H9 (cell line): ENCODE measurements at regions not wholly inside any gene's neighbourhood (a gene's known extent, or its start where the extent isn't known, plus 50 kb on each side); places are given as distances from the start of the nearest gene placed in this dataset.

Experiments used
- DNase-seq: peaks from one replicate; pipeline ENCODE4 v3.0.0-alpha.2; 2017
- H2AFZ ChIP-seq: one replicate; pipeline ENCODE4 v1.6.1; 2013; ENCODE audit warnings: mild to moderate bottlenecking, low read length, control low read depth, moderate library complexity
- H2AK5ac ChIP-seq: 2 replicates; pipeline ENCODE4 v1.6.1; 2013; ENCODE audit warnings: low read length, control low read depth, mixed read lengths; ENCODE audit not compliant: insufficient read length
- H2BK120ac ChIP-seq: one replicate; pipeline ENCODE4 v1.6.1; 2013; ENCODE audit warnings: low read depth, mild to moderate bottlenecking, low read length, control low read depth, inconsistent platforms; ENCODE audit not compliant: poor library complexity, severe bottlenecking
- H2BK12ac ChIP-seq: 2 replicates; pipeline ENCODE4 v1.6.1; 2013; ENCODE audit warnings: low read length, control low read depth, mixed read lengths, low read depth; ENCODE audit not compliant: insufficient read length
- H2BK15ac ChIP-seq: 2 replicates; pipeline ENCODE4 v1.6.1; 2013; ENCODE audit warnings: low read depth, low read length, control low read depth
- H2BK20ac ChIP-seq: one replicate; pipeline ENCODE4 v1.6.1; 2013; ENCODE audit warnings: low read depth, mild to moderate bottlenecking, low read length, control low read depth, inconsistent platforms; ENCODE audit not compliant: poor library complexity, severe bottlenecking
- H2BK5ac ChIP-seq: 2 replicates; pipeline ENCODE4 v1.6.1; 2013; ENCODE audit warnings: low read length, control low read depth, mixed read lengths; ENCODE audit not compliant: insufficient read length
- H3K14ac ChIP-seq: 2 replicates; pipeline ENCODE4 v1.6.1; 2013; ENCODE audit warnings: low read length, control low read depth; ENCODE audit not compliant: insufficient read depth
- H3K18ac ChIP-seq: 2 replicates; pipeline ENCODE4 v1.6.1; 2013; ENCODE audit warnings: low read depth, mild to moderate bottlenecking, mixed read lengths, low read length, control low read depth; ENCODE audit not compliant: insufficient read length
- H3K23ac ChIP-seq: 2 replicates; pipeline ENCODE4 v1.6.1; 2013; ENCODE audit warnings: low read length, control low read depth, mixed read lengths, low read depth; ENCODE audit not compliant: insufficient read length
- H3K23me2 ChIP-seq: 2 replicates; pipeline ENCODE4 v1.6.1; 2013; ENCODE audit warnings: low read depth, mild to moderate bottlenecking, mixed read lengths, low read length, control low read depth; ENCODE audit not compliant: insufficient read length, poor library complexity, severe bottlenecking
- H3K27ac ChIP-seq: 2 replicates; pipeline ENCODE4 v1.5.1; 2013; ENCODE audit warnings: low read length, control low read depth, mixed read lengths, low read depth; ENCODE audit not compliant: insufficient read length
- H3K27me3 ChIP-seq: 2 replicates; pipeline ENCODE4 v1.6.1; 2013; ENCODE audit warnings: low read length, control low read depth, inconsistent platforms; ENCODE audit not compliant: insufficient read depth
- H3K4ac ChIP-seq: 2 replicates; pipeline ENCODE4 v1.6.1; 2013; ENCODE audit warnings: low read depth, mild to moderate bottlenecking, control low read depth, inconsistent platforms, low read length, moderate library complexity
- H3K4me1 ChIP-seq: 2 replicates; pipeline ENCODE4 v1.6.1; 2013; ENCODE audit warnings: low read length, control low read depth, inconsistent platforms; ENCODE audit not compliant: insufficient read depth
- H3K4me2 ChIP-seq: 2 replicates; pipeline ENCODE4 v1.6.1; 2013; ENCODE audit warnings: low read length, control low read depth, mixed read lengths; ENCODE audit not compliant: insufficient read length, insufficient read depth
- H3K56ac ChIP-seq: 2 replicates; pipeline ENCODE4 v1.6.1; 2013; ENCODE audit warnings: low read depth, mild to moderate bottlenecking, mixed read lengths, low read length, control low read depth; ENCODE audit not compliant: insufficient read length
- H3K79me1 ChIP-seq: 2 replicates; pipeline ENCODE4 v1.6.1; 2013; ENCODE audit warnings: low read depth, mild to moderate bottlenecking, moderate library complexity, low read length, control low read depth, inconsistent platforms; ENCODE audit not compliant: insufficient read depth, poor library complexity, severe bottlenecking
- H3K79me2 ChIP-seq: 2 replicates; pipeline ENCODE4 v1.6.1; 2013; ENCODE audit warnings: low read length, control low read depth, inconsistent platforms; ENCODE audit not compliant: insufficient read depth
- H3K9ac ChIP-seq: 2 replicates; pipeline ENCODE4 v1.6.1; 2013; ENCODE audit warnings: low read length, control low read depth, mixed read lengths; ENCODE audit not compliant: insufficient read length; ENCODE audit errors: extremely low read depth
- H3K9me3 ChIP-seq: one replicate; pipeline ENCODE4 v1.6.1; 2013; ENCODE audit warnings: low read depth, low read length, inconsistent platforms; ENCODE audit not compliant: control insufficient read depth
- H3T11ph ChIP-seq: one replicate; pipeline ENCODE4 v1.6.1; 2013; ENCODE audit warnings: mild to moderate bottlenecking, low read length, control low read depth, inconsistent platforms
- H4K20me1 ChIP-seq: one replicate; pipeline ENCODE4 v1.6.1; 2013; ENCODE audit not compliant: control insufficient read depth, insufficient read length, insufficient read depth
- H4K5ac ChIP-seq: 2 replicates; pipeline ENCODE4 v1.6.1; 2013; ENCODE audit warnings: low read depth, mild to moderate bottlenecking, mixed read lengths, low read length, control low read depth; ENCODE audit not compliant: insufficient read length
- H4K8ac ChIP-seq: replicated peaks from 2 replicates; pipeline ENCODE4 v1.6.1; 2013; ENCODE audit warnings: low read length, control low read depth, mixed read lengths, low read depth; ENCODE audit not compliant: insufficient read length
- H4K91ac ChIP-seq: 2 replicates; pipeline ENCODE4 v1.6.1; 2013; ENCODE audit warnings: low read depth, mild to moderate bottlenecking, moderate library complexity, mixed read lengths, low read length, control low read depth; ENCODE audit not compliant: insufficient read length
- H3K27ac Mint-ChIP-seq, 3 experiments: 2 replicates in 2 of 3; 3 replicates in 1 of 3; pipeline ENCODE4 v1.8.0; 2020 to 2021; ENCODE audit warnings: mixed read lengths in 3 of 3, mild to moderate bottlenecking in 1 of 3, moderate library complexity in 1 of 3
- H3K27me3 Mint-ChIP-seq: 2 replicates; pipeline ENCODE4 v1.8.0; 2021; ENCODE audit warnings: low read depth, mild to moderate bottlenecking, moderate library complexity, mixed read lengths
- H3K36me3 Mint-ChIP-seq, 3 experiments: 2 replicates in 2 of 3; 3 replicates in 1 of 3; pipeline ENCODE4 v1.8.0; 2020 to 2021; ENCODE audit warnings: low read depth in 3 of 3, mixed read lengths in 3 of 3; ENCODE audit not compliant: insufficient read depth in 1 of 3
- H3K4me1 Mint-ChIP-seq, 2 experiments: 2 replicates each; pipeline ENCODE4 v1.8.0; 2020; ENCODE audit warnings: mixed read lengths in 2 of 2
- H3K4me3 Mint-ChIP-seq, 2 experiments: 2 replicates in 1 of 2; 3 replicates in 1 of 2; pipeline ENCODE4 v1.8.0; 2020 to 2021; ENCODE audit warnings: mild to moderate bottlenecking in 2 of 2, mixed read lengths in 2 of 2, moderate library complexity in 1 of 2
- H3K9me3 Mint-ChIP-seq, 2 experiments: 2 replicates in 1 of 2; 3 replicates in 1 of 2; pipeline ENCODE4 v1.8.0; 2020; ENCODE audit warnings: mild to moderate bottlenecking in 2 of 2, mixed read lengths in 2 of 2, moderate library complexity in 1 of 2
- WGBS: extraction: QIAGEN DNeasy Blood & Tissue Kit; methylation state at CpG from one replicate; pipeline ENCODE4 v1.1.7; 2013; ENCODE audit warnings: missing lambda C conversion rate, low lambda C conversion rate, mixed read lengths; ENCODE audit not compliant: insufficient read length; ENCODE audit errors: extremely low coverage; 5-methylcytosine and 5-hydroxymethylcytosine counted together
- TF ChIP-seq, protein P1 (sequence below): fragments of 200-600 bp; sonication (generic); conservative IDR thresholded peaks from 3 replicates; pipeline ENCODE4 v1.8.0; 2021; ENCODE audit warnings: antibody characterized with exemption, mild to moderate bottlenecking

DNA sequence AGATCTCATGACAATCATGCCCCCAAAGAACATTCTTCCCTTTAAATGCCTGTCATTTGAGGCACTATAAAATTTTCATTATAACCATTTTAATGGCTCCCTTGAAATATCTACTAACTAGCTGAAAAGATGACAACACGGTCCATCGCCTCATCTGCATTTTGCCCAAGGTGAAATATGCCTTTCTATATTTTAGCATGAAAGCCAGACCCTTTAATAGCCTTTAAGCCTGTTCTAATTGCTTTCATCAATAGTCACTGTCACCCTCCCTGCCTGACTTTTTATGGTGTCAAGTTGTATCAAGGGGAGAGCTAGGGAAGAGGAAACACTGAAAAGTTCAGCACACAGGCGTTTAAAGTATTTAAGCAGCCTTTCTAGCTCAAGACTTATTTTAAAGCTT, 144.1 kb upstream of the PRICKLE2 start:
- no peak overlapping the region for H2BK120ac ChIP-seq
- no peak overlapping the region for H3K56ac ChIP-seq
- no peak overlapping the region for H2BK5ac ChIP-seq
- no peak overlapping the region for H3K27ac ChIP-seq
- no peaks in the 10 kb centered on the region for H3K9me3 Mint-ChIP-seq
- H3K4me1 Mint-ChIP-seq = peaks cover 5 to 7% of the 10 kb centered on the region in 2 experiments
- H2AFZ ChIP-seq = no peak overlapping the region
- no peak overlapping the region for H3K14ac ChIP-seq
- no peak overlapping the region for H3K4ac ChIP-seq
- no peaks in the 10 kb centered on the region for H3K79me2 ChIP-seq
- no peaks in the 10 kb centered on the region for H4K20me1 ChIP-seq
- no peak overlapping the region for H4K91ac ChIP-seq
- no peak overlapping the region for H3K4me3 Mint-ChIP-seq
- no peaks in the 10 kb centered on the region for H3K36me3 Mint-ChIP-seq
- no peak overlapping the region for H2BK12ac ChIP-seq
- H3K23ac ChIP-seq = no peak overlapping the region
- H2BK20ac ChIP-seq = no peak overlapping the region
- no peak overlapping the region for H3T11ph ChIP-seq
- no peaks in the 10 kb centered on the region for H3K79me1 ChIP-seq
- H4K5ac ChIP-seq = no peak overlapping the region
- no CpG with 5 or more reads among the region's 3 CpGs for WGBS
- no peak overlapping the region for H2BK15ac ChIP-seq
- no peak overlapping the region for H2AK5ac ChIP-seq
- no peaks in the 10 kb centered on the region for H3K27me3 ChIP-seq
- no peaks in the 10 kb centered on the region for H3K4me1 ChIP-seq
- H3K23me2 ChIP-seq = no peaks in the 10 kb centered on the region
- TF ChIP-seq, protein P1, sequence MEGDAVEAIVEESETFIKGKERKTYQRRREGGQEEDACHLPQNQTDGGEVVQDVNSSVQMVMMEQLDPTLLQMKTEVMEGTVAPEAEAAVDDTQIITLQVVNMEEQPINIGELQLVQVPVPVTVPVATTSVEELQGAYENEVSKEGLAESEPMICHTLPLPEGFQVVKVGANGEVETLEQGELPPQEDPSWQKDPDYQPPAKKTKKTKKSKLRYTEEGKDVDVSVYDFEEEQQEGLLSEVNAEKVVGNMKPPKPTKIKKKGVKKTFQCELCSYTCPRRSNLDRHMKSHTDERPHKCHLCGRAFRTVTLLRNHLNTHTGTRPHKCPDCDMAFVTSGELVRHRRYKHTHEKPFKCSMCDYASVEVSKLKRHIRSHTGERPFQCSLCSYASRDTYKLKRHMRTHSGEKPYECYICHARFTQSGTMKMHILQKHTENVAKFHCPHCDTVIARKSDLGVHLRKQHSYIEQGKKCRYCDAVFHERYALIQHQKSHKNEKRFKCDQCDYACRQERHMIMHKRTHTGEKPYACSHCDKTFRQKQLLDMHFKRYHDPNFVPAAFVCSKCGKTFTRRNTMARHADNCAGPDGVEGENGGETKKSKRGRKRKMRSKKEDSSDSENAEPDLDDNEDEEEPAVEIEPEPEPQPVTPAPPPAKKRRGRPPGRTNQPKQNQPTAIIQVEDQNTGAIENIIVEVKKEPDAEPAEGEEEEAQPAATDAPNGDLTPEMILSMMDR = no peak
- no peak overlapping the region for H4K8ac ChIP-seq
- no peak overlapping the region for H3K27ac Mint-ChIP-seq
- no peak overlapping the region for H3K18ac ChIP-seq
- DNase-seq = no peak
- H3K4me2 ChIP-seq = no peak overlapping the region
- H3K27me3 Mint-ChIP-seq = no peaks in the 10 kb centered on the region; the same call in 1 of the 2 replicates
- no peak overlapping the region for H3K9ac ChIP-seq
- H3K9me3 ChIP-seq = no peaks in the 10 kb centered on the region
